ENCODE measurements at regions not wholly inside any gene's neighbourhood (a gene's known extent, or its start where the extent isn't known, plus 50 kb on each side); places are given as distances from the start of the nearest gene placed in this dataset.

DNA sequence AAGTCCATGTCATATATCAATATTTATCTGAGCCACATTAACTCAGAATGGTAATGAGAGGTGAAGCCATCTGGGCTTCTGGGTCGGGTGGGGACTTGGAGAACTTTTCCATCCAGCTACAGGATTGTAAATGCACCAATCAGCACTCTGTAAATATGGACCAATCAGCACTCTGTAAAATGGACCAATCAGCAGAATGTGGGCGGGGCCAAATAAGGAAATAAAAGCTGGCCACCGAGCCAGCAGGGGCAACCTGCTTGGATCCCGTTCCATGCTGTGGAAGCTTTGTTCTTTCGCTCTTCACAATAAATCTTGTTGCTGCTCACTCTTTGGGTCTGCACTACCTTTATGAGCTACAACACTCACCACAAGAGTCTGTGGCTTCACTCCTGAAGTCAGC lies 253.4 kb downstream of the JRKL start:
- TF ChIP-seq RFX5 (IDR thresholded peaks at IDR 0.05; ENCODE audit: low read length) (no peak), TEAD4 (IDR thresholded peaks at IDR 0.05; ENCODE audit: borderline replicate concordance, insufficient read depth) (no peak), FOXJ3 (CRISPR knock-in tag; IDR thresholded peaks at IDR 0.05) (no peak), RAD21 (IDR thresholded peaks at IDR 0.05; ENCODE audit: low read length) (no peak), CHD2 (IDR thresholded peaks at IDR 0.05; ENCODE audit: low read length, partially characterized antibody) (no peak), NRF1 (IDR thresholded peaks at IDR 0.05; ENCODE audit: low read depth, low read length) (no peak), TAF1 (IDR thresholded peaks at IDR 0.05; ENCODE audit: borderline replicate concordance, low read depth, low read length) (no peak), POLR2AphosphoS5 (IDR thresholded peaks at IDR 0.05; ENCODE audit: low read depth, low read length) (no peak), EP300 (IDR thresholded peaks at IDR 0.05; ENCODE audit: borderline replicate concordance in 1 of 2, low read depth in 1 of 2, low read length in 1 of 2) (no peak)
- TF ChIP-seq, protein P1, sequence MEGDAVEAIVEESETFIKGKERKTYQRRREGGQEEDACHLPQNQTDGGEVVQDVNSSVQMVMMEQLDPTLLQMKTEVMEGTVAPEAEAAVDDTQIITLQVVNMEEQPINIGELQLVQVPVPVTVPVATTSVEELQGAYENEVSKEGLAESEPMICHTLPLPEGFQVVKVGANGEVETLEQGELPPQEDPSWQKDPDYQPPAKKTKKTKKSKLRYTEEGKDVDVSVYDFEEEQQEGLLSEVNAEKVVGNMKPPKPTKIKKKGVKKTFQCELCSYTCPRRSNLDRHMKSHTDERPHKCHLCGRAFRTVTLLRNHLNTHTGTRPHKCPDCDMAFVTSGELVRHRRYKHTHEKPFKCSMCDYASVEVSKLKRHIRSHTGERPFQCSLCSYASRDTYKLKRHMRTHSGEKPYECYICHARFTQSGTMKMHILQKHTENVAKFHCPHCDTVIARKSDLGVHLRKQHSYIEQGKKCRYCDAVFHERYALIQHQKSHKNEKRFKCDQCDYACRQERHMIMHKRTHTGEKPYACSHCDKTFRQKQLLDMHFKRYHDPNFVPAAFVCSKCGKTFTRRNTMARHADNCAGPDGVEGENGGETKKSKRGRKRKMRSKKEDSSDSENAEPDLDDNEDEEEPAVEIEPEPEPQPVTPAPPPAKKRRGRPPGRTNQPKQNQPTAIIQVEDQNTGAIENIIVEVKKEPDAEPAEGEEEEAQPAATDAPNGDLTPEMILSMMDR (IDR thresholded peaks at IDR 0.05): no peak
- TF ChIP-seq, protein P2, sequence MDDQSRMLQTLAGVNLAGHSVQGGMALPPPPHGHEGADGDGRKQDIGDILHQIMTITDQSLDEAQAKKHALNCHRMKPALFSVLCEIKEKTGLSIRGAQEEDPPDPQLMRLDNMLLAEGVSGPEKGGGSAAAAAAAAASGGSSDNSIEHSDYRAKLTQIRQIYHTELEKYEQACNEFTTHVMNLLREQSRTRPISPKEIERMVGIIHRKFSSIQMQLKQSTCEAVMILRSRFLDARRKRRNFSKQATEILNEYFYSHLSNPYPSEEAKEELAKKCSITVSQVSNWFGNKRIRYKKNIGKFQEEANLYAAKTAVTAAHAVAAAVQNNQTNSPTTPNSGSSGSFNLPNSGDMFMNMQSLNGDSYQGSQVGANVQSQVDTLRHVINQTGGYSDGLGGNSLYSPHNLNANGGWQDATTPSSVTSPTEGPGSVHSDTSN (IDR thresholded peaks at IDR 0.05): no peak
- TF ChIP-seq, protein P3, sequence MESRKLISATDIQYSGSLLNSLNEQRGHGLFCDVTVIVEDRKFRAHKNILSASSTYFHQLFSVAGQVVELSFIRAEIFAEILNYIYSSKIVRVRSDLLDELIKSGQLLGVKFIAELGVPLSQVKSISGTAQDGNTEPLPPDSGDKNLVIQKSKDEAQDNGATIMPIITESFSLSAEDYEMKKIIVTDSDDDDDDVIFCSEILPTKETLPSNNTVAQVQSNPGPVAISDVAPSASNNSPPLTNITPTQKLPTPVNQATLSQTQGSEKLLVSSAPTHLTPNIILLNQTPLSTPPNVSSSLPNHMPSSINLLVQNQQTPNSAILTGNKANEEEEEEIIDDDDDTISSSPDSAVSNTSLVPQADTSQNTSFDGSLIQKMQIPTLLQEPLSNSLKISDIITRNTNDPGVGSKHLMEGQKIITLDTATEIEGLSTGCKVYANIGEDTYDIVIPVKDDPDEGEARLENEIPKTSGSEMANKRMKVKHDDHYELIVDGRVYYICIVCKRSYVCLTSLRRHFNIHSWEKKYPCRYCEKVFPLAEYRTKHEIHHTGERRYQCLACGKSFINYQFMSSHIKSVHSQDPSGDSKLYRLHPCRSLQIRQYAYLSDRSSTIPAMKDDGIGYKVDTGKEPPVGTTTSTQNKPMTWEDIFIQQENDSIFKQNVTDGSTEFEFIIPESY (IDR thresholded peaks at IDR 0.05; ENCODE audit: borderline replicate concordance, low read depth): no peak
- TF ChIP-seq, protein P4, sequence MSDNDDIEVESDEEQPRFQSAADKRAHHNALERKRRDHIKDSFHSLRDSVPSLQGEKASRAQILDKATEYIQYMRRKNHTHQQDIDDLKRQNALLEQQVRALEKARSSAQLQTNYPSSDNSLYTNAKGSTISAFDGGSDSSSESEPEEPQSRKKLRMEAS (IDR thresholded peaks at IDR 0.05; ENCODE audit: low read depth): no peak
- TF ChIP-seq, protein P5, sequence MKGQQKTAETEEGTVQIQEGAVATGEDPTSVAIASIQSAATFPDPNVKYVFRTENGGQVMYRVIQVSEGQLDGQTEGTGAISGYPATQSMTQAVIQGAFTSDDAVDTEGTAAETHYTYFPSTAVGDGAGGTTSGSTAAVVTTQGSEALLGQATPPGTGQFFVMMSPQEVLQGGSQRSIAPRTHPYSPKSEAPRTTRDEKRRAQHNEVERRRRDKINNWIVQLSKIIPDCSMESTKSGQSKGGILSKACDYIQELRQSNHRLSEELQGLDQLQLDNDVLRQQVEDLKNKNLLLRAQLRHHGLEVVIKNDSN (IDR thresholded peaks at IDR 0.05; ENCODE audit: borderline replicate concordance, low read depth): no peak

Data from SK-N-SH (cell line).